H9 (cell line): ENCODE measurements at regions not wholly inside any gene's neighbourhood (a gene's known extent, or its start where the extent isn't known, plus 50 kb on each side); places are given as distances from the start of the nearest gene placed in this dataset.

Source experiments
- DNase-seq: peaks from one replicate; pipeline ENCODE4 v3.0.0-alpha.2; 2017
- H2AFZ ChIP-seq: one replicate; pipeline ENCODE4 v1.6.1; 2013; ENCODE audit warnings: mild to moderate bottlenecking, low read length, control low read depth, moderate library complexity
- H2AK5ac ChIP-seq: 2 replicates; pipeline ENCODE4 v1.6.1; 2013; ENCODE audit warnings: low read length, control low read depth, mixed read lengths; ENCODE audit not compliant: insufficient read length
- H2BK120ac ChIP-seq: one replicate; pipeline ENCODE4 v1.6.1; 2013; ENCODE audit warnings: low read depth, mild to moderate bottlenecking, low read length, control low read depth, inconsistent platforms; ENCODE audit not compliant: poor library complexity, severe bottlenecking
- H2BK12ac ChIP-seq: 2 replicates; pipeline ENCODE4 v1.6.1; 2013; ENCODE audit warnings: low read length, control low read depth, mixed read lengths, low read depth; ENCODE audit not compliant: insufficient read length
- H2BK15ac ChIP-seq: 2 replicates; pipeline ENCODE4 v1.6.1; 2013; ENCODE audit warnings: low read depth, low read length, control low read depth
- H2BK20ac ChIP-seq: one replicate; pipeline ENCODE4 v1.6.1; 2013; ENCODE audit warnings: low read depth, mild to moderate bottlenecking, low read length, control low read depth, inconsistent platforms; ENCODE audit not compliant: poor library complexity, severe bottlenecking
- H2BK5ac ChIP-seq: 2 replicates; pipeline ENCODE4 v1.6.1; 2013; ENCODE audit warnings: low read length, control low read depth, mixed read lengths; ENCODE audit not compliant: insufficient read length
- H3K14ac ChIP-seq: 2 replicates; pipeline ENCODE4 v1.6.1; 2013; ENCODE audit warnings: low read length, control low read depth; ENCODE audit not compliant: insufficient read depth
- H3K18ac ChIP-seq: 2 replicates; pipeline ENCODE4 v1.6.1; 2013; ENCODE audit warnings: low read depth, mild to moderate bottlenecking, mixed read lengths, low read length, control low read depth; ENCODE audit not compliant: insufficient read length
- H3K23ac ChIP-seq: 2 replicates; pipeline ENCODE4 v1.6.1; 2013; ENCODE audit warnings: low read length, control low read depth, mixed read lengths, low read depth; ENCODE audit not compliant: insufficient read length
- H3K23me2 ChIP-seq: 2 replicates; pipeline ENCODE4 v1.6.1; 2013; ENCODE audit warnings: low read depth, mild to moderate bottlenecking, mixed read lengths, low read length, control low read depth; ENCODE audit not compliant: insufficient read length, poor library complexity, severe bottlenecking
- H3K27ac ChIP-seq: 2 replicates; pipeline ENCODE4 v1.5.1; 2013; ENCODE audit warnings: low read length, control low read depth, mixed read lengths, low read depth; ENCODE audit not compliant: insufficient read length
- H3K27me3 ChIP-seq: 2 replicates; pipeline ENCODE4 v1.6.1; 2013; ENCODE audit warnings: low read length, control low read depth, inconsistent platforms; ENCODE audit not compliant: insufficient read depth
- H3K4ac ChIP-seq: 2 replicates; pipeline ENCODE4 v1.6.1; 2013; ENCODE audit warnings: low read depth, mild to moderate bottlenecking, control low read depth, inconsistent platforms, low read length, moderate library complexity
- H3K4me1 ChIP-seq: 2 replicates; pipeline ENCODE4 v1.6.1; 2013; ENCODE audit warnings: low read length, control low read depth, inconsistent platforms; ENCODE audit not compliant: insufficient read depth
- H3K4me2 ChIP-seq: 2 replicates; pipeline ENCODE4 v1.6.1; 2013; ENCODE audit warnings: low read length, control low read depth, mixed read lengths; ENCODE audit not compliant: insufficient read length, insufficient read depth
- H3K56ac ChIP-seq: 2 replicates; pipeline ENCODE4 v1.6.1; 2013; ENCODE audit warnings: low read depth, mild to moderate bottlenecking, mixed read lengths, low read length, control low read depth; ENCODE audit not compliant: insufficient read length
- H3K79me1 ChIP-seq: 2 replicates; pipeline ENCODE4 v1.6.1; 2013; ENCODE audit warnings: low read depth, mild to moderate bottlenecking, moderate library complexity, low read length, control low read depth, inconsistent platforms; ENCODE audit not compliant: insufficient read depth, poor library complexity, severe bottlenecking
- H3K79me2 ChIP-seq: 2 replicates; pipeline ENCODE4 v1.6.1; 2013; ENCODE audit warnings: low read length, control low read depth, inconsistent platforms; ENCODE audit not compliant: insufficient read depth
- H3K9ac ChIP-seq: 2 replicates; pipeline ENCODE4 v1.6.1; 2013; ENCODE audit warnings: low read length, control low read depth, mixed read lengths; ENCODE audit not compliant: insufficient read length; ENCODE audit errors: extremely low read depth
- H3K9me3 ChIP-seq: one replicate; pipeline ENCODE4 v1.6.1; 2013; ENCODE audit warnings: low read depth, low read length, inconsistent platforms; ENCODE audit not compliant: control insufficient read depth
- H3T11ph ChIP-seq: one replicate; pipeline ENCODE4 v1.6.1; 2013; ENCODE audit warnings: mild to moderate bottlenecking, low read length, control low read depth, inconsistent platforms
- H4K20me1 ChIP-seq: one replicate; pipeline ENCODE4 v1.6.1; 2013; ENCODE audit not compliant: control insufficient read depth, insufficient read length, insufficient read depth
- H4K5ac ChIP-seq: 2 replicates; pipeline ENCODE4 v1.6.1; 2013; ENCODE audit warnings: low read depth, mild to moderate bottlenecking, mixed read lengths, low read length, control low read depth; ENCODE audit not compliant: insufficient read length
- H4K8ac ChIP-seq: replicated peaks from 2 replicates; pipeline ENCODE4 v1.6.1; 2013; ENCODE audit warnings: low read length, control low read depth, mixed read lengths, low read depth; ENCODE audit not compliant: insufficient read length
- H4K91ac ChIP-seq: 2 replicates; pipeline ENCODE4 v1.6.1; 2013; ENCODE audit warnings: low read depth, mild to moderate bottlenecking, moderate library complexity, mixed read lengths, low read length, control low read depth; ENCODE audit not compliant: insufficient read length
- H3K27ac Mint-ChIP-seq, 3 experiments: 2 replicates in 2 of 3; 3 replicates in 1 of 3; pipeline ENCODE4 v1.8.0; 2020 to 2021; ENCODE audit warnings: mixed read lengths in 3 of 3, mild to moderate bottlenecking in 1 of 3, moderate library complexity in 1 of 3
- H3K27me3 Mint-ChIP-seq: 2 replicates; pipeline ENCODE4 v1.8.0; 2021; ENCODE audit warnings: low read depth, mild to moderate bottlenecking, moderate library complexity, mixed read lengths
- H3K36me3 Mint-ChIP-seq, 3 experiments: 2 replicates in 2 of 3; 3 replicates in 1 of 3; pipeline ENCODE4 v1.8.0; 2020 to 2021; ENCODE audit warnings: low read depth in 3 of 3, mixed read lengths in 3 of 3; ENCODE audit not compliant: insufficient read depth in 1 of 3
- H3K4me1 Mint-ChIP-seq, 2 experiments: 2 replicates each; pipeline ENCODE4 v1.8.0; 2020; ENCODE audit warnings: mixed read lengths in 2 of 2
- H3K4me3 Mint-ChIP-seq, 2 experiments: 2 replicates in 1 of 2; 3 replicates in 1 of 2; pipeline ENCODE4 v1.8.0; 2020 to 2021; ENCODE audit warnings: mild to moderate bottlenecking in 2 of 2, mixed read lengths in 2 of 2, moderate library complexity in 1 of 2
- H3K9me3 Mint-ChIP-seq, 2 experiments: 2 replicates in 1 of 2; 3 replicates in 1 of 2; pipeline ENCODE4 v1.8.0; 2020; ENCODE audit warnings: mild to moderate bottlenecking in 2 of 2, mixed read lengths in 2 of 2, moderate library complexity in 1 of 2
- CTCF ChIP-seq: fragments of 200-600 bp; sonication (generic); conservative IDR thresholded peaks from 3 replicates; pipeline ENCODE4 v1.8.0; 2021; ENCODE audit warnings: antibody characterized with exemption, mild to moderate bottlenecking
- WGBS: extraction: QIAGEN DNeasy Blood & Tissue Kit; methylation state at CpG from one replicate; pipeline ENCODE4 v1.1.7; 2013; ENCODE audit warnings: missing lambda C conversion rate, low lambda C conversion rate, mixed read lengths; ENCODE audit not compliant: insufficient read length; ENCODE audit errors: extremely low coverage; 5-methylcytosine and 5-hydroxymethylcytosine counted together

DNA sequence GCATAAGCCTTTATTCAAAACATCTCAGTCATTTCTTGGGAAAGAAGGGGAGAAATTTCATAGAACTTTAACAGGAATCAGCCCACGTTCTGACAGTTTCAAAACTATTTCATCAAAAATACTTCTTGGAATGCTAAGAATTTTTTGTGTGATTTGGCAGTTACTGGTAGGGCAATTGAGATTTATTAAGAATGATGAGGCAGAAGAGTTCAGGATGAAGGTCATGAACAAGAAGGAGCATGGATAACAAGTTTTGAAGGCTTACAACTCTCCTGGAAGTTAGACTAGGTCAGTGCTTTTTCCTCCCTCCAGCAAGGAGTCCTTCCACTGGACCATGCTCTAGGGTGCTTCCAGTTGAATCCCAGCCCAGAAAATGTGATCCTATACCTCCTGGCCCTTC, 569.9 kb downstream of the ANKRD7 start:
- Histone ChIP-seq H3K4ac (no peak overlapping the region), H3T11ph (no peak overlapping the region), H2BK15ac (no peak overlapping the region), H3K23me2 (no peaks in the 10 kb centered on the region), H3K23ac (no peak overlapping the region), H4K20me1 (no peaks in the 10 kb centered on the region), H2BK5ac (no peak overlapping the region), H2BK12ac (no peak overlapping the region), H3K79me2 (no peaks in the 10 kb centered on the region), H3K27me3 (no peaks in the 10 kb centered on the region), H4K8ac (no peak overlapping the region), H3K14ac (no peak overlapping the region), H3K4me1 (peaks cover 4% of the 10 kb centered on the region; the same call in 1 of the 2 replicates), H3K9me3 (no peaks in the 10 kb centered on the region), H3K4me2 (no peak overlapping the region), H3K56ac (no peak overlapping the region), H4K5ac (no peak overlapping the region), H2AFZ (no peak overlapping the region), H3K79me1 (no peaks in the 10 kb centered on the region), H3K18ac (no peak overlapping the region), H3K9ac (no peak overlapping the region), H2AK5ac (no peak overlapping the region), H2BK20ac (no peak overlapping the region), H3K27ac (no peak overlapping the region), H2BK120ac (no peak overlapping the region), H4K91ac (no peak overlapping the region)
- H3K9me3 Mint-ChIP-seq: peaks cover 0 to 4% of the 10 kb centered on the region in 2 experiments; a peak in 1 of 5 replicates
- no peak for DNase-seq
- H3K27me3 Mint-ChIP-seq: no peaks in the 10 kb centered on the region; the same call in 1 of the 2 replicates
- no CpG with 5 or more reads among the region's 1 CpG for WGBS
- H3K4me3 Mint-ChIP-seq: no peak overlapping the region
- H3K36me3 Mint-ChIP-seq: peaks cover 0 to 4% (median 0%) of the 10 kb centered on the region in 3 experiments; a peak in 1 of 7 replicates
- TF ChIP-seq CTCF: no peak
- H3K27ac Mint-ChIP-seq: no peak overlapping the region; a peak in 1 of 7 replicates
- peaks cover 6 to 8% of the 10 kb centered on the region in 2 experiments for H3K4me1 Mint-ChIP-seq
